DOHH2 (cell line): ENCODE measurements at regions not wholly inside any gene's neighbourhood (a gene's known extent, or its start where the extent isn't known, plus 50 kb on each side); places are given as distances from the start of the nearest gene placed in this dataset.

Source experiments
- H3F3A ChIP-seq: fragments of 200-600 bp; sonication (generic), shearing (Covaris generic); 2 replicates; pipeline ENCODE4 v1.6.0; 2016; ENCODE audit warnings: antibody characterized with exemption, mild to moderate bottlenecking; ENCODE audit not compliant: control insufficient read depth, insufficient read depth
- H3K27ac ChIP-seq: fragments of 200-600 bp; sonication (generic); 2 replicates; pipeline ENCODE4 v1.5.1; 2014; ENCODE audit warnings: low read depth, mild to moderate bottlenecking, low read length, moderate library complexity
- H3K27me3 ChIP-seq: fragments of 200-600 bp; sonication (generic); 2 replicates; pipeline ENCODE4 v1.6.1; 2014; ENCODE audit warnings: mild to moderate bottlenecking, low read length, mixed read lengths; ENCODE audit not compliant: control insufficient read depth
- H3K36me3 ChIP-seq: fragments of 200-600 bp; sonication (generic); 2 replicates; pipeline ENCODE4 v1.6.1; 2014; ENCODE audit warnings: mild to moderate bottlenecking, low read length, moderate library complexity, mixed read lengths; ENCODE audit not compliant: control insufficient read depth
- H3K4me1 ChIP-seq: fragments of 200-600 bp; sonication (generic); 2 replicates; pipeline ENCODE4 v1.6.1; 2014; ENCODE audit warnings: mild to moderate bottlenecking, low read length, mixed read lengths; ENCODE audit not compliant: control insufficient read depth
- H3K4me2 ChIP-seq: fragments of 200-600 bp; sonication (generic); 2 replicates; pipeline ENCODE4 v1.6.0; 2014; ENCODE audit warnings: mild to moderate bottlenecking, low read length, moderate library complexity
- H3K4me3 ChIP-seq: fragments of 200-600 bp; sonication (generic); 2 replicates; pipeline ENCODE4 v1.5.1; 2014; ENCODE audit warnings: mild to moderate bottlenecking, low read length, mixed read lengths
- H3K79me2 ChIP-seq: fragments of 200-600 bp; sonication (generic); 2 replicates; pipeline ENCODE4 v1.6.1; 2014; ENCODE audit warnings: mild to moderate bottlenecking, low read length, mixed read lengths; ENCODE audit not compliant: control insufficient read depth
- H3K9me2 ChIP-seq: fragments of 200-600 bp; sonication (generic); replicated peaks from 2 replicates; pipeline ENCODE4 v1.6.1; 2014; ENCODE audit warnings: mild to moderate bottlenecking, low read length, mixed read lengths; ENCODE audit not compliant: control insufficient read depth
- H3K9me3 ChIP-seq: fragments of 200-600 bp; sonication (generic); 2 replicates; pipeline ENCODE4 v1.6.1; 2014; ENCODE audit warnings: antibody characterized with exemption, low read length, mixed read lengths; ENCODE audit not compliant: control insufficient read depth, insufficient read depth
- H4K20me1 ChIP-seq: fragments of 200-600 bp; sonication (generic); 2 replicates; pipeline ENCODE4 v1.6.0; 2014; ENCODE audit warnings: low read depth, mild to moderate bottlenecking, antibody characterized with exemption, low read length, moderate library complexity; ENCODE audit not compliant: control insufficient read depth, insufficient read depth
- EZH2phosphoT487 ChIP-seq: fragments of 200-600 bp; sonication (generic); IDR thresholded peaks from 2 replicates; pipeline ENCODE4 v1.6.1; 2017; ENCODE audit warnings: borderline replicate concordance, mild to moderate bottlenecking, antibody characterized with exemption, low read length, moderate library complexity, mixed read lengths
- TF ChIP-seq, protein P1 (sequence below): fragments of 200-600 bp; sonication (generic); IDR thresholded peaks from one replicate; pipeline ENCODE4 v1.5.1; 2014; ENCODE audit warnings: antibody characterized with exemption, mild to moderate bottlenecking, low read depth, low read length; ENCODE audit not compliant: poor library complexity, severe bottlenecking

DNA sequence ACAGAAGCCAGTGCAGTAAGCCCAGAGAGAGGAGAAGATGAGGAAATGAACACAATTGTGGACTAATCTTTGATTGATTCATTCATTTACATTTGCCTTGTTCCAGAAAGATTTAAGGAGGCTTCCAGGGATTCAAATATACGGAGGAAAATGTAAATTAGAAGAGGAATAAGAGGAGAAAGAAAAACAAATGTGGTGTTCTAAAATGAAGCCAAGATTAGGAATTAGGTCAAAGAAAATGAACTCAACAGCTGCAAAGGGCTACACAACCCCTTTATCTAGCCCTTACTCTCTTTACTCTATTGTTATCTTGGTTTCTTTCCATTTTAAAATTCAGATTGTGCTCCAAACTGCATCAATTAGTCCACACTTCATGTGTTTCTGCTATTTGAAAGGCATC is 196.8 kb downstream of the SPATA18 start:
- Histone ChIP-seq H3K4me1 (peaks cover 86% of the 10 kb centered on the region), H3F3A (peaks cover 9% of the 10 kb centered on the region), H3K79me2 (no peaks in the 10 kb centered on the region), H3K4me3 (peak overlapping the region; percentile 10; the same call in 1 of the 2 replicates), H3K27ac (peak overlapping the region; percentile 74; the same call in 1 of the 2 replicates), H4K20me1 (no peaks in the 10 kb centered on the region), H3K9me2 (no peaks in the 10 kb centered on the region), H3K4me2 (peak overlapping the region; percentile 58), H3K9me3 (peaks cover 37% of the 10 kb centered on the region), H3K36me3 (peaks cover 30% of the 10 kb centered on the region), H3K27me3 (no peaks in the 10 kb centered on the region)
- TF ChIP-seq EZH2phosphoT487, result no peak
- TF ChIP-seq, protein P1, sequence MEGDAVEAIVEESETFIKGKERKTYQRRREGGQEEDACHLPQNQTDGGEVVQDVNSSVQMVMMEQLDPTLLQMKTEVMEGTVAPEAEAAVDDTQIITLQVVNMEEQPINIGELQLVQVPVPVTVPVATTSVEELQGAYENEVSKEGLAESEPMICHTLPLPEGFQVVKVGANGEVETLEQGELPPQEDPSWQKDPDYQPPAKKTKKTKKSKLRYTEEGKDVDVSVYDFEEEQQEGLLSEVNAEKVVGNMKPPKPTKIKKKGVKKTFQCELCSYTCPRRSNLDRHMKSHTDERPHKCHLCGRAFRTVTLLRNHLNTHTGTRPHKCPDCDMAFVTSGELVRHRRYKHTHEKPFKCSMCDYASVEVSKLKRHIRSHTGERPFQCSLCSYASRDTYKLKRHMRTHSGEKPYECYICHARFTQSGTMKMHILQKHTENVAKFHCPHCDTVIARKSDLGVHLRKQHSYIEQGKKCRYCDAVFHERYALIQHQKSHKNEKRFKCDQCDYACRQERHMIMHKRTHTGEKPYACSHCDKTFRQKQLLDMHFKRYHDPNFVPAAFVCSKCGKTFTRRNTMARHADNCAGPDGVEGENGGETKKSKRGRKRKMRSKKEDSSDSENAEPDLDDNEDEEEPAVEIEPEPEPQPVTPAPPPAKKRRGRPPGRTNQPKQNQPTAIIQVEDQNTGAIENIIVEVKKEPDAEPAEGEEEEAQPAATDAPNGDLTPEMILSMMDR, result no peak

DNA sequence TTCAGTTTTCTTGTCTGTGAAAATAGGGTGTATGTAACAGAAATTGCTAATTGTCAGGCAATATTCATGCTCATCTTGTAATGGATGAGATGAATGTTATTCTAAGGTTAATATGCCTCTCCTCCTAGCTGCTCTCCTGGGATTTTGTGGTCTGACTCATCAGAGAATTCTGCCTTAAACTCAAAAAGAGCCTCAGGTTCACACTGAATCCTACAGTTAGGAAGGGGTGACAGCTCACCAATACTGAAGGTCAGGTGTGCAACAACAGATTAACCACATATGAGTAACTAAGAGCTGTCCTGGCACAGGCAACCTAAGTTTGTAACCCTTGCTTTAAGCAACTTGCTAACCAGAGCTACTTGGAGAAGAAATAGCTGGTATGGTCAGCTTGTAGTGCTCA is 197.7 kb downstream of the SPATA18 start:
- peak overlapping the region; percentile 10 for H3K4me3 ChIP-seq
- peaks cover 9% of the 10 kb centered on the region for H3F3A ChIP-seq
- peaks cover 38% of the 10 kb centered on the region for H3K9me3 ChIP-seq
- peak overlapping the region; percentile 74 for H3K27ac ChIP-seq
- H3K9me2 ChIP-seq, result no peaks in the 10 kb centered on the region
- TF ChIP-seq, protein P1, result no peak
- no peak for TF ChIP-seq EZH2phosphoT487
- H3K27me3 ChIP-seq, result no peaks in the 10 kb centered on the region
- no peaks in the 10 kb centered on the region for H3K79me2 ChIP-seq
- peaks cover 78% of the 10 kb centered on the region for H3K4me1 ChIP-seq
- H4K20me1 ChIP-seq, result no peaks in the 10 kb centered on the region
- peak overlapping the region; percentile 58 for H3K4me2 ChIP-seq
- H3K36me3 ChIP-seq, result peaks cover 28% of the 10 kb centered on the region

DNA sequence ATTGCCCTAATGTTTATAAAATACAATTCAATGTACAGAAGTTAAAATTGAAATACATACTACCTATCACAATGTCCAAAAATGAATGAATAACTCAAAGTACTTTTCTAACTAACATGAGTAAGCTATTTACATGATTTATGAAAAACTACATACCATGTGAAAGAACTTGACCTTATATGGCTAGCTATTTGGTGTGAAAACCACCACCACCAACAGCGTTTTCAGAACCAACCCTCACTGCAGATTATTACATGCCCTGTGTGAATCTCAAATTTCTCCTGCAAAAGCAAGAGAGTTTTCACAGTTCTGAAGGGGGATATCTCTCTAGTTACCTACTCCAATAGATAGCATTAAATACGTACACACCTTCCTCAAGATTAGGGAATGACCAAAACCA is 198.5 kb downstream of the SPATA18 start:
- no peaks in the 10 kb centered on the region for H3K27me3 ChIP-seq
- peak overlapping the region; percentile 52 for H3K4me3 ChIP-seq
- H3K36me3 ChIP-seq, result peaks cover 25% of the 10 kb centered on the region
- TF ChIP-seq, protein P1, result no peak
- no peak for TF ChIP-seq EZH2phosphoT487
- H3K9me2 ChIP-seq, result no peaks in the 10 kb centered on the region
- H3K9me3 ChIP-seq, result peaks cover 38% of the 10 kb centered on the region
- H3K4me2 ChIP-seq, result peak overlapping the region; percentile 58
- peaks cover 70% of the 10 kb centered on the region for H3K4me1 ChIP-seq
- no peaks in the 10 kb centered on the region for H4K20me1 ChIP-seq
- H3K27ac ChIP-seq, result peak overlapping the region; percentile 74
- H3K79me2 ChIP-seq, result no peaks in the 10 kb centered on the region
- H3F3A ChIP-seq, result peaks cover 9% of the 10 kb centered on the region
